ENCODE measurements at regions not wholly inside any gene's neighbourhood (a gene's known extent, or its start where the extent isn't known, plus 50 kb on each side); places are given as distances from the start of the nearest gene placed in this dataset.

DNA sequence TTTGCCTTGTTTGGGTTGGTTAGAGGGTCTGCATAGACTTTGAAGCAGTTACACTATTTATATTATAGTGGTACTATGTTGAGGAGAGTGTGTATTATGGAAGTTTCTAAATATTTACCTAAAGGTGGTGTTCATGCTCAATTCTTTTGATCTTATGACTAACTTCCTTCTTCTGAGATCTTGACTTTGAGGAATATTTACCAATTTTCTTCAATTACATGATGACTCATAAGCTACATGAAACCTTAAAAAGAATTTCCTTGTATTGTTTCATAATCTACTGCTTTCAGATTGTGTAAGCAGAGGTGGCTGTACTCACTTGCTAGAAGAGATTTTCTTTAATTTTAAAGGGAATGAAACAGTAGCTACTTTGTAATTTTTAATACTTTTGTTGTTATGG, 276.1 kb downstream of the TAF11L14 start:
- Histone ChIP-seq H3K27ac (ENCODE audit: low read depth) (no peak overlapping the region), H4K20me1 (replicated peaks; ENCODE audit: insufficient read depth) (no peaks in the 10 kb centered on the region), H3K4me3 (no peak overlapping the region), H3K27me3 (ENCODE audit: insufficient read depth) (no peaks in the 10 kb centered on the region), H3K9me2 (ENCODE audit: insufficient read depth) (no peaks in the 10 kb centered on the region; the same call in 1 of the 2 replicates), H3K79me2 (replicated peaks; ENCODE audit: insufficient read depth) (no peaks in the 10 kb centered on the region), H3K4me2 (no peak overlapping the region), H3F3A (replicated peaks; ENCODE audit: low read depth) (no peaks in the 10 kb centered on the region), H3K36me3 (ENCODE audit: insufficient read depth) (no peaks in the 10 kb centered on the region), H3K4me1 (ENCODE audit: insufficient read depth) (no peaks in the 10 kb centered on the region), H2AFZ (no peak overlapping the region)
- H3K4me1 Mint-ChIP-seq, result no peaks in the 10 kb centered on the region
- no peak overlapping the region for H3K4me3 Mint-ChIP-seq
- H3K36me3 Mint-ChIP-seq (ENCODE audit: low read depth), result no peaks in the 10 kb centered on the region
- DNase-seq (ENCODE audit: low spot score), result peak; percentile 8
- ATAC-seq, result no peak
- TF ChIP-seq, protein P1, sequence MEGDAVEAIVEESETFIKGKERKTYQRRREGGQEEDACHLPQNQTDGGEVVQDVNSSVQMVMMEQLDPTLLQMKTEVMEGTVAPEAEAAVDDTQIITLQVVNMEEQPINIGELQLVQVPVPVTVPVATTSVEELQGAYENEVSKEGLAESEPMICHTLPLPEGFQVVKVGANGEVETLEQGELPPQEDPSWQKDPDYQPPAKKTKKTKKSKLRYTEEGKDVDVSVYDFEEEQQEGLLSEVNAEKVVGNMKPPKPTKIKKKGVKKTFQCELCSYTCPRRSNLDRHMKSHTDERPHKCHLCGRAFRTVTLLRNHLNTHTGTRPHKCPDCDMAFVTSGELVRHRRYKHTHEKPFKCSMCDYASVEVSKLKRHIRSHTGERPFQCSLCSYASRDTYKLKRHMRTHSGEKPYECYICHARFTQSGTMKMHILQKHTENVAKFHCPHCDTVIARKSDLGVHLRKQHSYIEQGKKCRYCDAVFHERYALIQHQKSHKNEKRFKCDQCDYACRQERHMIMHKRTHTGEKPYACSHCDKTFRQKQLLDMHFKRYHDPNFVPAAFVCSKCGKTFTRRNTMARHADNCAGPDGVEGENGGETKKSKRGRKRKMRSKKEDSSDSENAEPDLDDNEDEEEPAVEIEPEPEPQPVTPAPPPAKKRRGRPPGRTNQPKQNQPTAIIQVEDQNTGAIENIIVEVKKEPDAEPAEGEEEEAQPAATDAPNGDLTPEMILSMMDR (conservative IDR thresholded peaks at IDR 0.05; ENCODE audit: low read depth in 2 of 2), result no peak
- TF ChIP-seq ZNF114 (CRISPR knock-in tag; IDR thresholded peaks at IDR 0.05), result no peak
- TF ChIP-seq, protein P2, sequence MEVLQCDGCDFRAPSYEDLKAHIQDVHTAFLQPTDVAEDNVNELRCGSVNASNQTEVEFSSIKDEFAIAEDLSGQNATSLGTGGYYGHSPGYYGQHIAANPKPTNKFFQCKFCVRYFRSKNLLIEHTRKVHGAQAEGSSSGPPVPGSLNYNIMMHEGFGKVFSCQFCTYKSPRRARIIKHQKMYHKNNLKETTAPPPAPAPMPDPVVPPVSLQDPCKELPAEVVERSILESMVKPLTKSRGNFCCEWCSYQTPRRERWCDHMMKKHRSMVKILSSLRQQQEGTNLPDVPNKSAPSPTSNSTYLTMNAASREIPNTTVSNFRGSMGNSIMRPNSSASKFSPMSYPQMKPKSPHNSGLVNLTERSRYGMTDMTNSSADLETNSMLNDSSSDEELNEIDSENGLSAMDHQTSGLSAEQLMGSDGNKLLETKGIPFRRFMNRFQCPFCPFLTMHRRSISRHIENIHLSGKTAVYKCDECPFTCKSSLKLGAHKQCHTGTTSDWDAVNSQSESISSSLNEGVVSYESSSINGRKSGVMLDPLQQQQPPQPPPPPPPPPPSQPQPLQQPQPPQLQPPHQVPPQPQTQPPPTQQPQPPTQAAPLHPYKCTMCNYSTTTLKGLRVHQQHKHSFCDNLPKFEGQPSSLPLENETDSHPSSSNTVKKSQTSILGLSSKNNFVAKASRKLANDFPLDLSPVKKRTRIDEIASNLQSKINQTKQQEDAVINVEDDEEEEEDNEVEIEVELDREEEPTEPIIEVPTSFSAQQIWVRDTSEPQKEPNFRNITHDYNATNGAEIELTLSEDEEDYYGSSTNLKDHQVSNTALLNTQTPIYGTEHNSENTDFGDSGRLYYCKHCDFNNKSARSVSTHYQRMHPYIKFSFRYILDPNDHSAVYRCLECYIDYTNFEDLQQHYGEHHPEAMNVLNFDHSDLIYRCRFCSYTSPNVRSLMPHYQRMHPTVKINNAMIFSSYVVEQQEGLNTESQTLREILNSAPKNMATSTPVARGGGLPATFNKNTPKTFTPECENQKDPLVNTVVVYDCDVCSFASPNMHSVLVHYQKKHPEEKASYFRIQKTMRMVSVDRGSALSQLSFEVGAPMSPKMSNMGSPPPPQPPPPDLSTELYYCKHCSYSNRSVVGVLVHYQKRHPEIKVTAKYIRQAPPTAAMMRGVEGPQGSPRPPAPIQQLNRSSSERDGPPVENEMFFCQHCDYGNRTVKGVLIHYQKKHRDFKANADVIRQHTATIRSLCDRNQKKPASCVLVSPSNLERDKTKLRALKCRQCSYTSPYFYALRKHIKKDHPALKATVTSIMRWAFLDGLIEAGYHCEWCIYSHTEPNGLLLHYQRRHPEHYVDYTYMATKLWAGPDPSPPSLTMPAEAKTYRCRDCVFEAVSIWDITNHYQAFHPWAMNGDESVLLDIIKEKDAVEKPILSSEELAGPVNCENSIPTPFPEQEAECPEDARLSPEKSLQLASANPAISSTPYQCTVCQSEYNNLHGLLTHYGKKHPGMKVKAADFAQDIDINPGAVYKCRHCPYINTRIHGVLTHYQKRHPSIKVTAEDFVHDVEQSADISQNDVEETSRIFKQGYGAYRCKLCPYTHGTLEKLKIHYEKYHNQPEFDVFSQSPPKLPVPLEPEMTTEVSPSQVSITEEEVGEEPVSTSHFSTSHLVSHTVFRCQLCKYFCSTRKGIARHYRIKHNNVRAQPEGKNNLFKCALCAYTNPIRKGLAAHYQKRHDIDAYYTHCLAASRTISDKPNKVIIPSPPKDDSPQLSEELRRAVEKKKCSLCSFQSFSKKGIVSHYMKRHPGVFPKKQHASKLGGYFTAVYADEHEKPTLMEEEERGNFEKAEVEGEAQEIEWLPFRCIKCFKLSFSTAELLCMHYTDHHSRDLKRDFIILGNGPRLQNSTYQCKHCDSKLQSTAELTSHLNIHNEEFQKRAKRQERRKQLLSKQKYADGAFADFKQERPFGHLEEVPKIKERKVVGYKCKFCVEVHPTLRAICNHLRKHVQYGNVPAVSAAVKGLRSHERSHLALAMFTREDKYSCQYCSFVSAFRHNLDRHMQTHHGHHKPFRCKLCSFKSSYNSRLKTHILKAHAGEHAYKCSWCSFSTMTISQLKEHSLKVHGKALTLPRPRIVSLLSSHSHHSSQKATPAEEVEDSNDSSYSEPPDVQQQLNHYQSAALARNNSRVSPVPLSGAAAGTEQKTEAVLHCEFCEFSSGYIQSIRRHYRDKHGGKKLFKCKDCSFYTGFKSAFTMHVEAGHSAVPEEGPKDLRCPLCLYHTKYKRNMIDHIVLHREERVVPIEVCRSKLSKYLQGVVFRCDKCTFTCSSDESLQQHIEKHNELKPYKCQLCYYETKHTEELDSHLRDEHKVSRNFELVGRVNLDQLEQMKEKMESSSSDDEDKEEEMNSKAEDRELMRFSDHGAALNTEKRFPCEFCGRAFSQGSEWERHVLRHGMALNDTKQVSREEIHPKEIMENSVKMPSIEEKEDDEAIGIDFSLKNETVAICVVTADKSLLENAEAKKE (CRISPR knock-in tag; IDR thresholded peaks at IDR 0.05), result no peak
- TF ChIP-seq STAT1 (IDR thresholded peaks at IDR 0.05; ENCODE audit: unreplicated experiment), result no peak
- TF ChIP-seq JUNB (IDR thresholded peaks at IDR 0.05; ENCODE audit: unreplicated experiment), result no peak
- no peak for TF ChIP-seq POLR2AphosphoS5 (IDR thresholded peaks at IDR 0.05; ENCODE audit: low read depth)
- TF ChIP-seq, protein P3, sequence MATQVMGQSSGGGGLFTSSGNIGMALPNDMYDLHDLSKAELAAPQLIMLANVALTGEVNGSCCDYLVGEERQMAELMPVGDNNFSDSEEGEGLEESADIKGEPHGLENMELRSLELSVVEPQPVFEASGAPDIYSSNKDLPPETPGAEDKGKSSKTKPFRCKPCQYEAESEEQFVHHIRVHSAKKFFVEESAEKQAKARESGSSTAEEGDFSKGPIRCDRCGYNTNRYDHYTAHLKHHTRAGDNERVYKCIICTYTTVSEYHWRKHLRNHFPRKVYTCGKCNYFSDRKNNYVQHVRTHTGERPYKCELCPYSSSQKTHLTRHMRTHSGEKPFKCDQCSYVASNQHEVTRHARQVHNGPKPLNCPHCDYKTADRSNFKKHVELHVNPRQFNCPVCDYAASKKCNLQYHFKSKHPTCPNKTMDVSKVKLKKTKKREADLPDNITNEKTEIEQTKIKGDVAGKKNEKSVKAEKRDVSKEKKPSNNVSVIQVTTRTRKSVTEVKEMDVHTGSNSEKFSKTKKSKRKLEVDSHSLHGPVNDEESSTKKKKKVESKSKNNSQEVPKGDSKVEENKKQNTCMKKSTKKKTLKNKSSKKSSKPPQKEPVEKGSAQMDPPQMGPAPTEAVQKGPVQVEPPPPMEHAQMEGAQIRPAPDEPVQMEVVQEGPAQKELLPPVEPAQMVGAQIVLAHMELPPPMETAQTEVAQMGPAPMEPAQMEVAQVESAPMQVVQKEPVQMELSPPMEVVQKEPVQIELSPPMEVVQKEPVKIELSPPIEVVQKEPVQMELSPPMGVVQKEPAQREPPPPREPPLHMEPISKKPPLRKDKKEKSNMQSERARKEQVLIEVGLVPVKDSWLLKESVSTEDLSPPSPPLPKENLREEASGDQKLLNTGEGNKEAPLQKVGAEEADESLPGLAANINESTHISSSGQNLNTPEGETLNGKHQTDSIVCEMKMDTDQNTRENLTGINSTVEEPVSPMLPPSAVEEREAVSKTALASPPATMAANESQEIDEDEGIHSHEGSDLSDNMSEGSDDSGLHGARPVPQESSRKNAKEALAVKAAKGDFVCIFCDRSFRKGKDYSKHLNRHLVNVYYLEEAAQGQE (IDR thresholded peaks at IDR 0.05; ENCODE audit: unreplicated experiment), result no peak
- no peak for TF ChIP-seq CREB1 (CRISPR knock-in tag; IDR thresholded peaks at IDR 0.05; ENCODE audit: low read depth)
- TF ChIP-seq EZH2phosphoT487 (IDR thresholded peaks at IDR 0.05; ENCODE audit: unreplicated experiment), result no peak
- no peak for TF ChIP-seq EZH2 (IDR thresholded peaks at IDR 0.05; ENCODE audit: low read depth, unreplicated experiment)
- TF ChIP-seq NANOG (IDR thresholded peaks at IDR 0.05; ENCODE audit: borderline replicate concordance), result no peak
- TF ChIP-seq, protein P4, sequence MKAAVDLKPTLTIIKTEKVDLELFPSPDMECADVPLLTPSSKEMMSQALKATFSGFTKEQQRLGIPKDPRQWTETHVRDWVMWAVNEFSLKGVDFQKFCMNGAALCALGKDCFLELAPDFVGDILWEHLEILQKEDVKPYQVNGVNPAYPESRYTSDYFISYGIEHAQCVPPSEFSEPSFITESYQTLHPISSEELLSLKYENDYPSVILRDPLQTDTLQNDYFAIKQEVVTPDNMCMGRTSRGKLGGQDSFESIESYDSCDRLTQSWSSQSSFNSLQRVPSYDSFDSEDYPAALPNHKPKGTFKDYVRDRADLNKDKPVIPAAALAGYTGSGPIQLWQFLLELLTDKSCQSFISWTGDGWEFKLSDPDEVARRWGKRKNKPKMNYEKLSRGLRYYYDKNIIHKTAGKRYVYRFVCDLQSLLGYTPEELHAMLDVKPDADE (IDR thresholded peaks at IDR 0.05), result no peak
- H3K27me3 Mint-ChIP-seq (ENCODE audit: insufficient read depth, low read depth, poor library complexity), result no peaks in the 10 kb centered on the region
- no peak overlapping the region for H3K27ac Mint-ChIP-seq
- H3K9me3 Mint-ChIP-seq, result 0 out of 3 replicates have a peak, but pooled peaks cover 3% of the 10 kb centered on the region
